GM10266 (cell line): ENCODE measurements at regions not wholly inside any gene's neighbourhood (a gene's known extent, or its start where the extent isn't known, plus 50 kb on each side); places are given as distances from the start of the nearest gene placed in this dataset.

Experiments
- DNase-seq: peaks from one replicate; pipeline ENCODE4 v3.0.0; 2012; ENCODE audit errors: extremely low spot score
- CTCF ChIP-seq: IDR thresholded peaks from 2 replicates; pipeline ENCODE4 v1.5.1; 2012; ENCODE audit warnings: mild to moderate bottlenecking, low read depth; ENCODE audit not compliant: control insufficient read depth, insufficient read depth; ENCODE audit errors: missing control alignments

- no peak for TF ChIP-seq CTCF
- no peak for DNase-seq
Observed at GRCh38 chr4:187171706-187172339, 448.2 kb upstream of the FAT1 start.

- no peak for TF ChIP-seq CTCF
- no peak for DNase-seq
Observed at GRCh38 chr4:187172340-187172761, 448.7 kb upstream of the FAT1 start.

GRCh38 chr4:187174749-187175148 lies 451.1 kb upstream of the FAT1 start:
- DNase-seq: no peak
- no peak for TF ChIP-seq CTCF

GRCh38 chr4:187175197-187175596 lies 451.5 kb upstream of the FAT1 start:
- no peak for DNase-seq
- no peak for TF ChIP-seq CTCF

GRCh38 chr4:187176261-187176910 lies 452.7 kb upstream of the FAT1 start:
- DNase-seq: no peak
- no peak for TF ChIP-seq CTCF

GRCh38 chr4:187178084-187178483 lies 454.4 kb upstream of the FAT1 start:
- no peak for DNase-seq
- TF ChIP-seq CTCF: no peak

GRCh38 chr4:187178587-187178986 lies 454.9 kb upstream of the FAT1 start:
- no peak for DNase-seq
- TF ChIP-seq CTCF: no peak
